Suppressor macrophage treated with lipopolysaccharide for 4 hours (primary cell): ENCODE measurements at regions not wholly inside any gene's neighbourhood (a gene's known extent, or its start where the extent isn't known, plus 50 kb on each side); places are given as distances from the start of the nearest gene placed in this dataset.

Experiments used
- DNase-seq: peaks from one replicate; pipeline ENCODE4 v3.0.0-alpha.2; 2020

- DNase-seq: no peak
These were observed 999.2 kb downstream of the ADGRL3 start for GRCh38 chr4:62199291-62199810.

GRCh38 chr4:62196338-62196737, 996.2 kb downstream of the ADGRL3 start:
- no peak for DNase-seq

GRCh38 chr4:62194342-62194741, 994.2 kb downstream of the ADGRL3 start:
- DNase-seq: no peak

- no peak for DNase-seq
These were observed 993.6 kb downstream of the ADGRL3 start for GRCh38 chr4:62193761-62194160.

- no peak for DNase-seq
These were observed 991.5 kb downstream of the ADGRL3 start for GRCh38 chr4:62191451-62192240.

GRCh38 chr4:62170235-62170634, 970.1 kb downstream of the ADGRL3 start:
- no peak for DNase-seq

GRCh38 chr4:62168681-62169080, 968.6 kb downstream of the ADGRL3 start:
- no peak for DNase-seq

GRCh38 chr4:62162606-62163005, 962.5 kb downstream of the ADGRL3 start:
- DNase-seq: no peak

- no peak for DNase-seq
These were observed 961.3 kb downstream of the ADGRL3 start for GRCh38 chr4:62161446-62161845.

- DNase-seq: no peak
These were observed 959.8 kb downstream of the ADGRL3 start for GRCh38 chr4:62159876-62160275.

GRCh38 chr4:62159306-62159705, 959.2 kb downstream of the ADGRL3 start:
- DNase-seq: no peak

- DNase-seq: no peak
These were observed 956.1 kb downstream of the ADGRL3 start for GRCh38 chr4:62156205-62156604.

GRCh38 chr4:62145276-62145675, 945.1 kb downstream of the ADGRL3 start:
- DNase-seq: no peak

GRCh38 chr4:62144431-62144830, 944.3 kb downstream of the ADGRL3 start:
- no peak for DNase-seq

GRCh38 chr4:62135565-62136156, 935.5 kb downstream of the ADGRL3 start:
- no peak for DNase-seq

- no peak for DNase-seq
These were observed 933.9 kb downstream of the ADGRL3 start for GRCh38 chr4:62133977-62134376.

GRCh38 chr4:62133101-62133897, 933.2 kb downstream of the ADGRL3 start:
- no peak for DNase-seq

GRCh38 chr4:62131049-62131448, 930.9 kb downstream of the ADGRL3 start:
- no peak for DNase-seq

- DNase-seq: no peak
These were observed 930.5 kb downstream of the ADGRL3 start for GRCh38 chr4:62130637-62131036.

- no peak for DNase-seq
These were observed 930.1 kb downstream of the ADGRL3 start for GRCh38 chr4:62130230-62130629.
